ENCODE measurements at regions not wholly inside any gene's neighbourhood (a gene's known extent, or its start where the extent isn't known, plus 50 kb on each side); places are given as distances from the start of the nearest gene placed in this dataset.
"Not testable (repeated sequence)": the region's sequence is repeated elsewhere in the genome, so short reads cannot be mapped to it uniquely, and the experiment has no call there.

DNA sequence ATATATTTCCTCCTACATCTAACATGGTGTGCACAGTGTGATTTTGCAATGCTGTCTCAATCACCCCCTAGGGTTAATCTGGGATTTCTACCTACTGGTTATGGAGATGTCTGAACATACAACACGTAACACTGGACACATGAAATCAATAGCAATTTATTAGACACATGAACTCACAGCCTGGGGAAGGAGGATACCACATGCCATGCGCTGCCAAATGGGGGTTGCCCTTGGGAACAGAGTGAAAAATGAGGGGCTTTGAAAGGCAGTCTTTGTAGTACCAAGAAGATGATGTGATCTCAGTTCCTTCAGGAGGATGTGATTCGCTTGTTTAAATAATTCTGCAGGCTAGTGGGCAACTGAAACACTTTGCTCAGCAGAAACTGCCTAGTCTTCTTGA is 253.6 kb upstream of the LRRC4C start:
- no peak for DNase-seq (ENCODE audit: low read depth in 2 of 2)

DNA sequence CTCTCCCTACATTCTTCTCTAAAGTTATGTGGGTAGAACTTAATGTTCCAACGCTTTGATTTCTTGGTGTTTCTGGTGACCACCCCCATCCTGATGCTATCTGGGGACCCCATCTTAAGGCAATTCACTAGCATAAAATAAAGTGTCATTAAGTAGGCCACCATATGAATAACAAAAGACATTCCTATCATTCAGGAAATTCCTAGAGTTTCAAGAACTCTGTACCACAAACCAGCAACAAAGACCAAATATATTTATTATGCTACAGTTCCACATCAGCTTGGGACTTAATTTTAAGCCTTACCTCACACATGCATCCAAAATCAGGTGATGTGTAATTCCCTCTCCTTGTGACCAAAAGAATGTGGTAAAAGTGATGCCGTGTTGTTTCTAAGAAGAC is 254.6 kb upstream of the LRRC4C start:
- no peak for DNase-seq (ENCODE audit: low read depth in 2 of 2)

DNA sequence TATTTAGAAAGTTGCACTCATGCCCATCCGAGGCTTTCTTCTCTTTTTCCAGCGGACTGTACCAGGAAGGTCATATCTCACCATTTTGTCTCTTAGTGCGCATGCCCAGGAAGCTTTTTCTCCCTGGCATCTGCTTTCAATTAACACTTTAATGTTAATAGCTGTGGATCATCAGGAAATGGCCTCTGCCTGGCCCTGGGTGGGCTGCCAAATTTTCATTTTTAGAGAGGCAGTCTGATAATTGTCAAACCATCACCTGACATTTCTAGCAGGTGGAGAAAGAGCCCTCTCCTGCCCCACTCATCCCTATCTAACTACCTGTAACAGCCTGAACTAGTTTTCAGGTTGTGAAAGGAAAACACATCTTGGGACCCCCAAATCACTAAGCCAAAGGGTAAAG is 257.4 kb upstream of the LRRC4C start:
- DNase-seq (ENCODE audit: low read depth in 2 of 2) = no peak

DNA sequence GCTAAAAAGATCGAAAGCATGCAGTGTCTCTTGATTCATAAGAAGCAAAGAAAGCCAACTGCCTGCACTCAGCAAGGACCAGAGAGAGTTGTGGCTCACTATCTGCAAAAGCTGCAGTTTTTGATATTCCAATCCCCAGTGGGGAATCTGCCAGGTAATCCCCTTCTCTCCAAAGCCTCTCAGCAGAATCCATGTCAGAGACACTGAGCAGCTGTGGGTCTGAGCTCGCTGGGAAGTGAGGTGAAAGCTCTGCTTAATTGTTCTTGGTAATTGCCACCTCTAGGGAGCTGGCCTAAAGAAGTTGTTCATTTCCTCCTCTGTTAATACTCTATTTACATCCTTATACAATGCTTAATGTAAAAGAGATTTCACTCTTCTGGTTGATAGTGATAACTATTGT is 261.3 kb upstream of the LRRC4C start:
- no peak for DNase-seq (ENCODE audit: low read depth in 2 of 2)

DNA sequence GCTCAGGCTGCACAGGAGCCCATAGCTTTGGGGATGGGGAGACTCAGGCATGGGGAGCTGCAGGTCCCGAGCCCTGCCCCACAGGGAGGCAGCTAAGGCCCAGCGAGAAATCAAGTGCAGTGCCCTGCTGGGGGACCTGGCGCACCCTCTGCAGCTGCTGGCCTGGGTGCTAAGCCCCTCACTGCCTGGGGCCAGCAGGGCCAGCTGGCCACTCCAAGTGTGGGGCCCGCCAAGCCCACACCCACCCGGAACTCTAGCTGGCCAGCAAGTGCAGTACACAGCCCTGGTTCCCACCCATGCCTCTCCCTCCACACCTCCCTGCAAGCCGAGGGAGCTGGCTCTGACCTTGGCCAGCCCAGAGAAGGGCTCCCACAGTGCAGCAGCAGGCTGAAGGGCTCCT is 268.7 kb upstream of the LRRC4C start:
- not testable (repeated sequence) for DNase-seq (ENCODE audit: low read depth in 2 of 2)

- DNase-seq (ENCODE audit: low read depth in 2 of 2) = no peak
These were observed 315.8 kb upstream of the LRRC4C start for GRCh38 chr11:41775296-41775695.

GRCh38 chr11:41779401-41779960 is 320.0 kb upstream of the LRRC4C start:
- no peak for DNase-seq (ENCODE audit: low read depth in 2 of 2)

GRCh38 chr11:41781441-41781840 is 322.0 kb upstream of the LRRC4C start:
- DNase-seq (ENCODE audit: low read depth in 2 of 2) = no peak

- DNase-seq (ENCODE audit: low read depth in 2 of 2) = no peak
These were observed 325.3 kb upstream of the LRRC4C start for GRCh38 chr11:41784513-41785335.

GRCh38 chr11:41786087-41786486 is 326.6 kb upstream of the LRRC4C start:
- DNase-seq (ENCODE audit: low read depth in 2 of 2) = no peak

- no peak for DNase-seq (ENCODE audit: low read depth in 2 of 2)
These were observed 328.7 kb upstream of the LRRC4C start for GRCh38 chr11:41788177-41788576.

- no peak for DNase-seq (ENCODE audit: low read depth in 2 of 2)
These were observed 329.9 kb upstream of the LRRC4C start for GRCh38 chr11:41789376-41789775.

DNA sequence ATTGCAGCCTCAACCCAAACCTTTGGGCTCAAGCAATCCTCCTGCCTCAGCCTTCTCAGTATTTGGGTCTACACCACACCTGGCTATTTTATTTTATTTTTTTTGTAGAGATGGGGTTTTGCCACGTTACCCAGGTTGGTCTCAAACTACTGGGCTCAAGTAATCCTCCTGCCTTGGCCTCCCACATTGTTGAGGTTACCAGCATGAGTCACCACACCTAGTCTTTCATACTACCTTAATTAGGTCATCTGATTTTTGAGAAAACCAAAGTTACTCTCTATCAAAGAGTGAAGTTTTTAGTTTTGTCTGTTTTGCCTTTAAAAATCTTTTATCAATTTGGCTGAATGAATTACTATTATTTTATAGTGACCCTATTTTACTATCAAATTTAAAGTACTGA is 335.6 kb upstream of the LRRC4C start:
- no peak for DNase-seq (ENCODE audit: low read depth in 2 of 2)

GRCh38 chr11:41799754-41800153 is 340.3 kb upstream of the LRRC4C start:
- no peak for DNase-seq (ENCODE audit: low read depth in 2 of 2)

GRCh38 chr11:41803895-41804294 is 344.4 kb upstream of the LRRC4C start:
- no peak for DNase-seq (ENCODE audit: low read depth in 2 of 2)

GRCh38 chr11:41816396-41816795 is 356.9 kb upstream of the LRRC4C start:
- no peak for DNase-seq (ENCODE audit: low read depth in 2 of 2)

GRCh38 chr11:41824287-41824686 is 364.8 kb upstream of the LRRC4C start:
- DNase-seq (ENCODE audit: low read depth in 2 of 2) = not testable (repeated sequence)

DNA sequence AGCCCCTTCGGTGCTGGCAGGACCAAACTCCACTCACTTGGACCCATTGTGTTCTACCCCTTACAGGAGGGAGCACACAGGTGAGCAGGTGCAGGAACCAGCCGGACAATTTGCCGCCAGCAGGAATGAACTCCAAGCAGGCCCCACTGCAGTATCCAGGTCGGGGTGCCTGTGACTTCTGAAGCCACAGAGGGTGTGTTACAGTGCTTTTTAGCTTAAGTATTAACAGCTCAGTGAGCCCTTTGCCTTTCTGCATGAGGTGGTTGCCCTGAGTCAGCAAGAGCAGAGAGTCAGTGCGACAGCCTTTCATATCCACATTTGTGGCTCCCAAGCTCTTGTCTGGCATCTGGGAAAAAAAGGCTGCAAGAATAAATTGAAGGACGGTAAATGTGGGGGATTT is 366.6 kb upstream of the LRRC4C start:
- DNase-seq (ENCODE audit: low read depth in 2 of 2) = no peak

GRCh38 chr11:41836431-41836830 is 377.0 kb upstream of the LRRC4C start:
- DNase-seq (ENCODE audit: low read depth in 2 of 2) = no peak

DNA sequence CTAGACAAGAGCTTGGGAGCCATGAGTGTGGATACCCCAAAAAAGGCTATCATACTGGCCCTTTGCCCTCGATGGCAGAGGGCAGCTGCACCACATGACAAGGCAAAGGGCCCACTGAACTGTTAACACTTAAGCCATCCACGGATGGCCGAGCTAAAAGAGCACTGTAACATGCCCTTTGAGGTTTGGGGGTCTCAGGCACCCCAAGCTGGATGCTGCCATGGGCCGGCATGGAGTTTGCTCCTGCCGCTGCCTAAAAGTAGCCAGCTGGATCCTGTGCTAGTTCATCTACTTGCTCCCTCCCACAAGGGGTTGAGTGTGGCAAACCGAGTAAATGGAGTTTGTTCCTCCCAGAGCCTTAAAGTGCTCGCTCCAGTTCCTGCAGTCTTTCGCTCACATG is 383.2 kb upstream of the LRRC4C start:
- DNase-seq (ENCODE audit: low read depth in 2 of 2) = no peak

GRCh38 chr11:41845066-41845465 is 385.6 kb upstream of the LRRC4C start:
- DNase-seq (ENCODE audit: low read depth in 2 of 2) = no peak

DNA sequence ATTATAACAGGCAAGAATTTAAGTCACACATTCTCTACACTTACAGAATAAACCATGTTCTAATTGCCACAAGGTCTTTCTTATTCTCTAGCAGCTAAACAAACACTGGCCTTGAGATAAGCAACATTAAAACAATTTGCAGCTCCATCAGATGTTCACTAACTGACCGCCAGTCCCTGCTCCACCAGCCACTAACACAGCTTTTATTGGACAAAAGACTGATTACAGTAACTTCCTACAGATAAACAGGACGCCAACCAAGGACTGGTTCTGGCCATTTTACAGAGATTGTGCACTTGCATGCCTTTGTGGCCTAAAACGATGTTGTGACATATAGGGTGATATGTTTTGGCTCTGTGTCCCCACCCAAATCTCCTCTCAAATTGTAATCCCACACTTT is 388.9 kb upstream of the LRRC4C start:
- no peak for DNase-seq (ENCODE audit: low read depth in 2 of 2)

GRCh38 chr11:41849250-41849649 is 389.8 kb upstream of the LRRC4C start:
- DNase-seq (ENCODE audit: low read depth in 2 of 2) = no peak

DNA sequence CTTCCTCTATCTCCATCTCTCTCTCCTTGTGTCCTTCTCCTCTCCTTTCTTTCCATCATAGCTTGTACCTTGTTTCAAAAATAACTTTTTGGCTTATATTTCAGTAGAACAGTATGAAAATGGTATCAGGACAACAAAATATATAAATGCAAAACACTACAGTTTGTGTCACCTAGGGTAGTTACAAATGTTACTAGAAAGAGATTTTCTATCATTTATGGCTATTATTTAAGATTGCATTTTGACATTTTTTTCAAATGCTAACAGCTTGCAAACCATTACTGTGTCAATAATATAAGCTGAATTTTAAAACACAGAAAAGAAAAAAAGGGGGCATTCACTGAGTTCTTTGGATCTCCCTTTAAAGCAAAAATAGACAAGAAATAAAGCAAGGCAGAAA is 392.3 kb upstream of the LRRC4C start:
- DNase-seq (ENCODE audit: low read depth in 2 of 2) = no peak

Data from stimulated activated CD4-positive, alpha-beta T cell treated with anti-CD3 and anti-CD28 coated beads, Interleukin-4, amount 100 ng/mL, for 48 hours (primary cell).